ENCODE measurements at regions not wholly inside any gene's neighbourhood (a gene's known extent, or its start where the extent isn't known, plus 50 kb on each side); places are given as distances from the start of the nearest gene placed in this dataset.

DNA sequence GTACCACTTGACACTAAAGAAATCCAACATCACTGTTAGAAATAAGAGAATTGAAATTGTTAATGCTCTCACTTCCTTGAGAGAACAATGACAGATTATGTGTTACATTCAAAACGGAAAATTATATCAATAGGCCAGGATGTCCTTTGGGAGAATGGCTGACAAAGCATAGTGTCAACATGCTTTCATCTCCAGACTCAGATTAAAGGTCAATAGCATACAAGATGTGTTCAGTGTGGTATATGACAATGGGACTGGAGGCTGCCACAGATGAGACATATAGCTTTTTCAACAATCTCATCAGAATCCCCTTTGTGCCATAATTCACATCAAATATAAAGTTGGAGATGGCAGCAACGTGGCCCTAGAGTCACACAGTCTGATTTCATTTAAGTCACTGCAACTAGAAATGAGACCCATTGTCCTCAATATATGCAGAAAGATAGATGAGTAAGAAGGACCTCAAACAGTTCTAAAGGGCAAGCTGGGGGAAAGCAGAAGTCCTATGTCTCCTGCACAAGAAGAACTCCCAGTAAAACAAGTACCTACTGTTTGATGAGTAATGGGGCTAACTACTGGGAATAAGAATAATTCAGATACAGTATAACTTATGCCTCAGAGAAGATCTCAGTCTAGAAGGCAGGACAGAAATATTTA, 327.9 kb downstream of the TTLL7 start:
- no peak for DNase-seq

DNA sequence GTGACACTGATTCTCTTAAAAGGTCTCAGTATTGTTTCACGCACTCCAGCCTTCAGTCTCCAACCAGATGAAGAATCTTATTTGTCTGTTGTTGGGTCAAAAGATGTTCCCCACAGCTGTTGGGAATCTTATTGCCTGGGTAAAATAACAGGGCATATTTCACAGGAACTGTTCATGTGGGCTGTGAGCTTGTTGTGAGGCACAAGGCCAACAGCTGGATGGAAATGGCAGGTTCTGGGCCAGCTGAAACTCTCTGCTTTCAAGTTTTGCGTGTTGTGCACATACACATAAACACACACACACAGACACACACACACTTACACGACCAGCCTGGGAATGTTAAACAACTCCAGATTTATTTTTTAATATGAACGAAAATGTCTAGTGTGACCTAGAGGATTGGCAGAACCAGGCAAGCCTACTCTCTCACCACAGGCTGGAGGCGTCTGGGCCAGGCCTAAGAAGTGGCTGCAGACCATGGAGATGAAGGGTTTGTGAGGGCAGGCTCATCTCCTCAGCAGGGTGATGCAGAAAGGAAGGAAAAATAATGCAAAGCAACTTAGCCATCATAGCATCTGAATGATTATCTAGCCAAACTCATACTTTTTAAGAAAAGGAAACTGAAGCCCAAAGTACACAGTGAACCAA, 357.0 kb downstream of the TTLL7 start:
- no peak for DNase-seq

DNA sequence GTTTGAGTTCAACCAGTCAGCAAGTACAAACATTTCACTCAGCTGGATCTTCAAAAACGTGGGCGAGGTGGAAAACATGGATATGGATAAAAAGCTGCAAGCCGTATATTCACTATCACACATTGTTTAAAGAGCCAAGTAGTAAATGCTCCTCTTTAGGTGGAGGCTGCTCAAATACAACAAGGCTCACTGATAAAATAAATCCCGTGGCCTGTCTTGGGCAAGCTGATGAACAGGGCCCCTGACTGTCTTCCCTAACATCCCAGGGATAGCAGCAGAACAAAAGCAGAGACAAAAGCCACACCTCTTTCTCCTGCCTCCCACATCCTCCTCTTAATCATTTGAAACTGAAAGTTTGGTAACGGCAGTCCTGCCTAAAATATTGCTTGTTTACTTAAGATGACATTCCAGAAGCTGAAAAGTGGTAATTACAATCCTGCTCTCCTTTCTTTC, 357.7 kb downstream of the TTLL7 start:
- DNase-seq, result no peak

DNA sequence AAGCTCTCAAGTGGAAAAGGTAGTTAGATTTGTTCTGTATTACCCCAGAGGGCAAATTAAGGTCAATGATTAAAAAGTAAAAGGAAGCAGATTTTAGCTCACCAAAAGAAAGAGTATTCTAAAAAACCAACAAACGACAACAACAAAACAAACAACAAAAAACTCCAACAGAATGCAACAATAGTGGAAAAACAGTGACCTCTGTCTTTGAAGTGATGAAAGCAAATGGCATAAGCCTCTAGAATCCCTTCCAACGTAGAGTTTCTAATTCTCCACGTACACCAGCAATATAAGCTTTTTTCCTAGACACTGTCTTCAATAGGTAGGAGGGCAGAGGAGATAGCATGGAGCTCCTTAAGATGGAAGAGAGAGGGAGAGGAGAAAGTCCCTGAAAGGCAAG, 359.1 kb downstream of the TTLL7 start:
- DNase-seq, result no peak

DNA sequence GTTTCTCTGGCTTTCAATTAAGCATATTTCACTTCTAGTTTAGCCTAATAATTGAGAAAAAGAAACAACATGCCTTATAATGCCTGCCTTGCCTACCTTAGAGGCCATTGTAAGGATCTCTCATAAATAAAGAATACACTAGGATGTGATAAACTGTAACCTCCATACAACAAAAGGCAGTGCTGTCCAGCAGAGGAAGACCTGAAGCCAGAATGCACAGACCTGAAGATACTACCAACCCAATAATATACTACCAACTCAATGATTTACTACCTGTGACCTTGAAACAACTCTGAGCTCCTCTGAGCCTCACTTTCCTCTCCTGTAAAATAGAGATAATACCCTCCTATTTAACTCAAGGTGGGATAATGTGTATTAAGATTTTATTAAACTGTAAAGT, 361.3 kb downstream of the TTLL7 start:
- no peak for DNase-seq

DNA sequence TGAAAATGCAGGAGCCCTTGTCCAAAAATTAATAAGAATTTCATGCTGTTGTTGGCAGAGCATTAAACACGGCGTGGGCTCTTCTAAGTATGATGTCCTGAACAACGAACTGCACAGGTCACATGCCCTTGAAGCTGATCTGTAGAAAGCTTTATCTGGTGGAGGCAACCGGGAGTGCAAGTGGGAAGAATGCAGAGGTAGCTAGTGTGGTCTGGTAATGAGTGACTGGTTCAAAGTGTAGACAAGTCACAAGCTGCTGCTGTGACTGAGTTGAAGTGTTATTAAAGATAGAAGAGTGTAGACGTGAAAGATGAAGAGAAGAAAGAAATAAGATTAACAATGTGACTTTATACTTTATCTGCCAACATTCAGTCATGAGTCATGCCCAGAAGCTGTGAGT, 361.9 kb downstream of the TTLL7 start:
- no peak for DNase-seq

DNA sequence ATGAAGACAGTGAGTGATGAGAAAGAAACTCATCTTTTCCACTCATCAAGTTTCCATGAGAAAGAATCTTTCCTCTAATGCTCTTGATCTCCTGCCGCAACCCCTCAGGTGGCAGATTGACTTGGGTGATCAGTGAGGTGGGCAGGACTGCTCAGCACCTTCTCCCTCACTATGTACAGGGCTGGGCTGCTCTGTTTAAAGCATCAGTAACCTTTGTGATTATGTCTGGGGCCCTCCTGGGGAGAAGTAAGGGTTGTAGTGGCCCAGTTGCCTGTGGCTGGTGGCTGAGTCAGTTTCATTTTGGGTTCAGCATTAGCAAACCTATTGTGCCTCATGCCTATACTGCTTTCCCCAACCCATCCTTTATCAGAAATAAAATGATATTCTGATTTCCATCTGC, 366.0 kb downstream of the TTLL7 start:
- no peak for DNase-seq

DNA sequence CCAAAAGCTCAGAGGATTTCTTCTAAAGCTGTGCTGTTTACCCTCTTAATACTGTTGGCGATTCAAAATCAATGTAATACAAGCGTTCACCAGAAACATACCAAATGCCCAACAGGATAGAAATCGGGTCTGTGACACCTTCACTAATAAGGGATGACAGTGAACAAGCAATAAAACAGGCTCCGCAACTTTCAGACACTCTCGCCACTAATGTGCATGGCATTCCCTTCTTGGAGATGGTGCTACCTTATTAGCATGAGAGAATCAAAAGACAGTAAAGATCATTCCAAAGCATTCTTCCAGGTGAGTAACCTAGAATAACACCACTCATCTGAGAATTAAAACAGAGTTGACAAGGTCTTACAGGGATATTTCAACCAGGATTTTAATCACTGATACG, 367.1 kb downstream of the TTLL7 start:
- DNase-seq, result no peak

DNA sequence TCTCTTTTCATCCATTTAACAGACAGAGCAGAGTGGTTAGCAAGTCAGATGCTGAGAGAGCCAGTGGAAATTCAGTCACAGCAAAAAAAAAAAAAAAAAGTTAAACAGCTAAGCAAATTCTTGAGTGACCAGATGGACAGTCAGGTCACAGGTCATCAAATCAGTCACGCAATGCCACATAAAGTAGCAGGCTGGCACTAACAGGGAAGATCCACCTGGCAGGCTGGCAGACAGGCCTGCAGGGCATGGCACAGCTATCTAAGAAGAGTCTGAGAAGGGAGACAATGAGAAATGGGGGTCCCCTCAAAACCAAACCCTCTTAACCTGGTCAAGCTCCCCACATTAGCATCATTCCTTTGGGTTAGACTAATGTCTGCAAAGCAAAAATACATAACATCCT, 371.9 kb downstream of the TTLL7 start:
- no peak for DNase-seq

DNA sequence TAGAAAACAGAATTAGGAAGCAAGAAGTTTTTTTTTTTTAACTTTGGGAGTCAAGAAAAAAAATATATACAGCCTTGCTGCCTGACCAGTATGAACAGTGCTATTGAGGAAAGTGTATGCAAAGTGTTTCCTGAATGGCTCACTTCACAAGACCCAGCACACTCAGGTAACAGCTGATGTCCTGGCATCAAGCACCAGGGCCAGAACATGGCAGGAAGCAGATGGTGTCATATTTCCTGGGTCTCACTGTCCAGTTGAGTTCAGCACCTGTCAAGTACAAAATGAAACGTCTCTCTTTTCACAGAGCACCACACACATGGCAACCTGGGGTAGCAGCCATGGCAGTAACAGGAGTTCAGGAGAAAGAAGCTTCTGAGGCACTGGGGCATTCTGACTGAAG, 372.3 kb downstream of the TTLL7 start:
- DNase-seq, result no peak

DNA sequence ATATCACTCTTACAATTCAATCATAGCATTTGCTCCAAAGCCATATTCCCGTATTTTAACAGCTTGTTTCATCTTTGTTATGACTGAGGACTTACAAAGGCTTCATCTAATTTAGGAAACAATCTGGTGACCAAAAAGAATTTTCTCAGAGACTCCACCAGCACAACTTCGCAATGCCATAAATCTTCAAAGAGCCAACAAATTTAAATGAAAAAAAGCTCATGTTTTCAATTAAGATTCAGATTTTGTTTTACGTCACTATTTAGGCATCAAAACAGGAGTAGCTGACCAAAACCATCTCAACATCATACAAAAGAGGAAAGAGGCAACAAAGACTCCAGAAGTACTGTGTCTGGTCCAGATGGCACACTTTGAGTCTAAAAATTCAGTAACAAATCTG, 373.3 kb downstream of the TTLL7 start:
- DNase-seq, result no peak

DNA sequence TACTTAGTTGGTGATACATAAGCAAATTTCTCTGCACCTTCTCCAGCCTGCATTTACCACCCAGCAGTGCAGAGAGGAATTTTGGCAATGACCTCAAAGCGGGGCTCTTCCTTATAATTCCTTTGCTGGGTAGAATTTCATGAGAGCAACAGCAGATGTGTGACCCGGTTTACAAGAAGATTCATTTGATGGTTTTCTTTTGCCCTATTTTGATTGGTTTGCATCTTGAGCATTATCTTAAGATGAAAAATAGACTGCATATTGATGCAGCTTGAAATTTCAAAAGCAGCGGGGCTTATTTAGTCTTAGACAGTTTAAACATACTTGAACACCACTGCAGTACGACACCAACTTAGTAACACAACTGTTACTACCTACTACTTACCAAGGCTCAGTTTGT, 378.9 kb downstream of the TTLL7 start:
- DNase-seq, result no peak

DNA sequence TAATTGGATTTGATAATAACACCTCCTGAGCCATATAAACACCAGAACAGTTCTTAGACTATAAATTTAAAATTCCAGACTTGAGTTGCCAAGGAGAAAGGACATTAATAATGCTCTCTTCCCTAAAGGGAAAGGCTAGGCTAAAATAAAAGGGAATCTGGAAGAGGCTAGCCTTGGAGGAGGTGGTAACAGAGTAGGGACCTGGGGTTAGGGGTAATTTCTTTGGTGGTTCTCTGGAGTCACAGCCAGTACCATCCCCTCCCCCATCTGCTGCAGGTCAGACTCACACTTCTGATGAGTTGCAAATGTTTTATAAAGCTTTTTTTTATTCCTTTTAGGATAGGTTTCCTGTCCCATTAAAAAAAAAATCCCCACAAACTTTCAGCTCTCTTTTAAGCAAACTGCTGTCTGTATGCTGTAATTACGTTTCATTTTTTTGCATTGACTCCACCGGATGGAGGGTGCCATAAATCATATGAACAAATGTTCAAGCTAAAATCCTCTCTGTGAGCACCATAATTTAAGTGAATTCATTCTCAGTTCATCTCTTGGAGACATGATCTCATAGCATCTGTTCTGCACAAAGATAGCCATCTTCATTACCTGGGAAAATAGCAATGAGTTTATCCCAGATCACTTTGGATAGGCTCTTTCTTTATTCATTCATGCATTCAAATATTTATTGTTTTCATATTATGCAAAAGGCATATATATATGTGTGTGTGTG, 379.6 kb downstream of the TTLL7 start:
- no peak for DNase-seq

DNA sequence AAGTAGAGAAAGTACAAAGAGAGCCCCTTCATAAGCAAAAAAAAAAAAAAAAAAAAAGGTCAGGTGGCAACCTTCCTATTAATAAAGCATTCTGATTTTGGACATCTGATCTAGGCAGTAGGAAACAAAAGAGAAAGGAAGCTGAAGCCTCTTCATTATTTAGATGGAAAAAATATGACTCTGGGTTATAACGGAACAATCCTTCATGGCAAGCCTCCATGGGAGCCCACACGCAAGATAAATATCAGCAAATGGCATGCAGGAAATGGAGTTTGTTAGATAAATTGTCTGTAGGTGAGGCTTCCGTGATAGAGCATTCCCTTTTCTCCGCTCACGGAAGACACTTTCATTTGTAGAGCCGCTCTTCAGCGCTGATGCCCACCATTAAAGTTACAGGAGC, 381.0 kb downstream of the TTLL7 start:
- no peak for DNase-seq

DNA sequence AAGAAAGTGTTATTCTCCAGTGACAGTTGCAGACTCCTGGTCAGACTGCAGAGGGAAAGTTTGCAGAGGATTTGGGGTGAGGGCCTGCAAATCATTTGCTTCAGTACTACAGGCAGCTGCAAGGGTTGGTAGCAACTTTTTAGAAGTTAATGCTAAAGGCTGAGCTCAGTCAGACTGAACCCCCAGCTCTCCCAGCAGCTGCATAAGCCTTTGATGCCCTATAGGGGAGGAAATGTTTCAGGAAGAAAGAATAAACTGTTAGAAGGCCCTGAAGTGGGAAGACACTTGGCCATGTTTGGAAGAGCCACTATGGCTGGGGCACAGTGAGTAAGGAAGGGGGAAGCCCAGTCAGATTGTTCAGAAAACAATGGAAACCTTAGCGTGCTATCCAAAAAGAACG, 383.6 kb downstream of the TTLL7 start:
- no peak for DNase-seq

DNA sequence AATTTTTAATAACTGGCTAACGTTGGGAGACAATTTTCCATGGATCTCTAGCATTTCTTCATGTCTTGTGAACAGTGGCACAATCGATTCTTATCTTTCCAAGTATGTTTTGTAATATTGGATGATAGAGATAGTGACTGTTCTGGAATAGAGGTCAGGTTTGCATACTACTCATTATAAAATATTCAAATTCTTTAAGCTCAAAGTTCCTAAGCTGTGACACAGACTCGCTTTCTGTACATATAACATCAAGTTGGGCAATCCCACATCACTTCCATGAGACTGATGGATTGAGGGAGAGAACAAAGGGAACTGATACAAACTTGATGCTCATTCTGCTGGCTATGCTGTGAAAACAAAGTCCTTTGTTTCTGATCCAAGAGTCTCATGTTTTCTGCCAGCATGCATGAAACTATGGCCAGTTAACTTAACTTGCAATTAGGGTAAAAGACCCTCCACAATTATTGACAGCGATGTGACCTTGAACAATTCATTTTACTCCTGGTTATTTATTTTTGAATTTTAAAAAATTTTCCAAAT, 392.4 kb downstream of the TTLL7 start:
- no peak for DNase-seq

DNA sequence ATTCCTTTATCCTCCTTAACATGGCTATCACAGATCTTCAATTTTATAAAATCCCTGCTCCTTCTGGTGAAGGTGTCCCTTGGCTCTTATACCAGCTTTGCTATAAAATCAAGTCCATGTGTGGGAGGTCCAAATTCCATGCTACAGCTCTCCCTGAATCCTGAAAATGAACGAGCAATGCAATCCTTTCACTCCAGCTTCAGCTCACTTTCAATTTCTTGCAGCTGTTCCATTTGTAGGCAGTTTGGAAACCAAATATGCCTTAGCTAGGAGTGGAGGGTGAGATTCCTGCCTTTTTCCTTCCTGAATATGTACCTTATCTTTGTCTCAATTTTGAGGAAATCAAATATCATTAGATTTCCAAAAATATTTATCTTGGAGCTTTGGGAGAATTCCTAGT, 402.6 kb downstream of the TTLL7 start:
- DNase-seq, result no peak

DNA sequence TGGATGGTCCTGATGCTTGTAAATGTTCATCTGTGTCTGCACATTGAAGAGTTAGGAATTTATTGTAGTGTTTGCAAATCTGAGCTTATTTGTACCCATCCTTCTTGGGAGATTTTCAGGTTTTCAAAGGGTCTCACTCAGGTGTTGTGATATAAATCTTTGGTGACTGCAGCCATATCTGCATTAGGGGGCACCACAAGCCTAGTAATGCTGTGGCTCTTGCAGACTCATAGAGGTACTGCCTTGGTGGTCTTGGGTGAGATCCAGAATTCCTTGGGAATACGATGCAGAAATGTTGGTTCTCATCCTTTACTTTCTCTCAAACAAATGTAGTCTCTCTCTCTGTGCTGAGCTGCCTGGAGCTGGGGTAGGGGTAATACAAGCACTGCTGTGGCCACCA, 405.9 kb downstream of the TTLL7 start:
- no peak for DNase-seq

DNA sequence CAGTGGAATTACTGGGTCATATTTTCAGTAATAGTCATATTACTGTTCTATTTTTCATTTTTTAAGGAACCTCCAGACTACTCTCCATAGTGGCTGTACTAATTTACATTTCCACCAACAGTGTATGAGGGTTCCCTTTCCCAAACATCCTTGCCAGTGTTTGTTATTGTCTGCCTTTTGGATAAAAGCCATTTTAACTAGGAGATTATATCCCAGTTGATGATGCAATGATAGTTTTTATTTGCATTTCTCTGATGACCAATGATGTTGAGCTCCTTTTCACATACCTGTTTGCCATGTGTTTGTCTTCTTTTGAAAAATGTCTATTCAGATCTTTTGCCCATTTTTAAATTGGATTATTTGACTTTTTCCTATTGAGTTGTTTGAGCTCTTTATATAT, 410.8 kb downstream of the TTLL7 start:
- no peak for DNase-seq

DNA sequence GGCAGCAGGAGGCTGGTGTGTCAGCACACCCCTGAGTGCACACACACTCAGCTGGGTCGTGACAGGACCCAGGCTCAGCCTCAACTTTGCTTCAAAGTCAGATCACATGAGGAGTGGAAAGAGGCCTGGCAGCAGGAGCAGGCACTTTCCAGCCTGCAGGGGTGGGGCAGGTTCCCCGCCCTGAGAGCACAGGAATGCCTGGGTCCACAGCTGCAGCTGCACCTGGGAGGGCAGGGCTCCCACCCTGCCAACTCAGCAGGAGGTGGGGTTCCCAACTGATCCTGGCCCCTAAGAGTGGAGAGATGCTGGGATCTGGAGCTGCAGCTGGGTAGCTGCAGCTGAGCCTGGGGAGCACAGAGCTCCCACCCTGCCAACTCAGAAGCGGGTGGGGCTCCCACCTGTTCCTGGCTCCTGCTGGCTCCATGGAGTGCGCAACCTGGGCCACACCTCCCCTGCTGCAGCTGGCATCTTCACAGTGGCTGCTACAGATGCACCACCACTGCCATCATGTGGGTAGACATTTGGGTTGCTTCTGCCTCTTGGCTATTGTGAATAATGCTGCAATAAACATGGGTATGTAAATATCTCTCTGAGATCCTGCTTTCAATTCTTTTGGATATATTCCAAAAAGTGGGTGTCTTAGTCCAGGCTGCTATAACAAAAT, 415.4 kb downstream of the TTLL7 start:
- peak; percentile 14 for DNase-seq

DNA sequence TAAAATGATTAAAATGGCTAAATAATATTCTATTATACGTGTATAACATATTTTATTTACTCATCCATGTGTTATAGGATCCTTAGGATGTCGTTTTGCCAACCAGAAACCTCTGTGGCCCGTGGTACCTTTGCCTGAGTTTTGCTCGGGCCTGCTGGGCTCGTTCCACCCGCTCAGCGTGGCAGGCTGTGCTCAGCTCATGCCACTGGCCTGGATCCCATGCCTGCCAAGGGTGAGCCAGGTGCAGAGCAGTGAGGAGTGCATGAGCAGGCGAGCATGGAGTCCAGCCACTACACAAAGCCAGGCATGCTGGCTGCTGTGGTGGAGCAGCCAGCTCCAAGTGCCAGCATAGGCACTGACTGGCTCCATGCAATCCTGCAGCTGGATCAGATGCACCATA, 417.2 kb downstream of the TTLL7 start:
- no peak for DNase-seq

DNA sequence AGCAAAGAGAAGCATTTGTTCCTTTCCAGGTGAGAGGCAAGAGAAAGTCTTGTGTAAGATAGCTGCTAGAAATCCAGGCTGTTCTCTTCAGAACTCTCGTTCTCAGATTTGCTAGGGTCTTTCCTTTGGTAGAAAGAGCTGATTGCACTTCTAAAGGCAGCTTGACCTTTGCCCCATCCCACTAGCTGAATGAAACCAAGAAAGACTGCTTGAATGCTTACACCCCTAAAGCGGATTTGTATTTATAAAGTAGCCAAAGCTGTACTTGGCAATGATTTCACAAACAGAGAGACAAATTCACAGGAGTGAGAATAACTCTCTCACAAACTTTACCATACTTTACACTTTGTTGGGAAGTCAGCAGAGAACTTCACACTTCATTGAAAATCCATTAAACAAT, 424.1 kb downstream of the TTLL7 start:
- DNase-seq, result no peak

DNA sequence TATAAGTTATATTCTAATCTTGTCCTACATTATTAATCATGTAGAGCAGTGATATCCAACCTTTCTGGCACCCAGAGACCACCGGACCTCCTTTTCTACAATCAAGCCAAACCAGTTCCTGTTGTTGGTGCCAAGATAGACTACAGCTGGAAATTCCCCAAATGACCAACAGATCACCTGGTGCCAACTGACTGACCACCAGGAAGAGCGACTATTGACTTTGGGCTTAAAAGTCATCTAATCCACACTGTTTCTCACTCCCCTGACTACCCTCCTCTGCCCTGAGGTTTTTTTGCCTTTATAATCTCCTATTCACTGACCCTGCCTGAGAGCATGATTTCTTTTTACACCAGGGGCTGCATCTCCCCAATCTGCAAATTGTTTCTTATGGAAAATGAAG, 425.2 kb downstream of the TTLL7 start:
- no peak for DNase-seq

DNA sequence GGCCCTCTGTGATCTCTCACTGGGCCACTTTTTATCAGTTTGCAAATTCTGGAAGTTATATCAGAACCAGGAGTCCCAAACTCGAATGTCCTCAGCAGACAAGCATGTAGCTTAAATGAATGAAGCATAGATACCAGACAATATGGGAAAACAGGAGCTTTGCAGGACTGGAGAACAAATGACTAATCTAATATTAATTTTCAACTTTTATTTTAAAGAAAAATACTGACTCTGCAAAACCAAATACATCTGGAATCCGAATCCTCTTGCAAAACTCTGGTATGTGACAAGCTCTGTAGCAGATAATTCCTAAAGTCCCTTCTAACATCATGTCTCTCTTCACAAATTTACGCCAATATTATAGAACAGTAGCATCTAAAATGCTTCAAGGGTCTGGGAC, 427.4 kb downstream of the TTLL7 start:
- no peak for DNase-seq

Data from CD4-positive, alpha-beta T cell treated with Interferon gamma for 1 hour (primary cell).